Hepatocyte (in vitro differentiated cells): ENCODE measurements at regions not wholly inside any gene's neighbourhood (a gene's known extent, or its start where the extent isn't known, plus 50 kb on each side); places are given as distances from the start of the nearest gene placed in this dataset.

Experiments
- DNase-seq: peaks from one replicate; pipeline ENCODE4 v3.0.0-alpha.2; 2016; ENCODE audit warnings: low spot score
- H2AFZ ChIP-seq: fragments of 200-600 bp; sonication (generic); 2 replicates; pipeline ENCODE4 v1.6.0; 2016; ENCODE audit warnings: antibody characterized with exemption, mild to moderate bottlenecking
- H3K27ac ChIP-seq: fragments of 200-600 bp; sonication (generic); 2 replicates; pipeline ENCODE4 v1.5.1; 2016; ENCODE audit warnings: mild to moderate bottlenecking
- H3K27me3 ChIP-seq: fragments of 200-600 bp; sonication (generic); 2 replicates; pipeline ENCODE4 v1.6.1; 2016
- H3K36me3 ChIP-seq: fragments of 200-600 bp; sonication (generic); replicated peaks from 2 replicates; pipeline ENCODE4 v1.5.1; 2016; ENCODE audit warnings: low read depth; ENCODE audit not compliant: insufficient read depth
- H3K4me1 ChIP-seq: fragments of 200-600 bp; sonication (generic); 2 replicates; pipeline ENCODE4 v1.5.1; 2016; ENCODE audit warnings: mild to moderate bottlenecking, moderate library complexity; ENCODE audit not compliant: insufficient read depth
- H3K4me2 ChIP-seq: fragments of 200-600 bp; sonication (generic); 2 replicates; pipeline ENCODE4 v1.6.0; 2016
- H3K4me3 ChIP-seq: fragments of 200-600 bp; sonication (generic); 2 replicates; pipeline ENCODE4 v1.5.1; 2016; ENCODE audit warnings: mild to moderate bottlenecking
- H3K79me2 ChIP-seq: fragments of 200-600 bp; sonication (generic); 2 replicates; pipeline ENCODE4 v1.6.0; 2017; ENCODE audit warnings: mild to moderate bottlenecking
- H3K9me2 ChIP-seq: fragments of 200-600 bp; sonication (generic); replicated peaks from 2 replicates; pipeline ENCODE4 v1.6.0; 2017; ENCODE audit warnings: mild to moderate bottlenecking; ENCODE audit not compliant: insufficient read depth
- H3K9me3 ChIP-seq: fragments of 200-600 bp; sonication (generic); 2 replicates; pipeline ENCODE4 v1.5.1; 2016; ENCODE audit warnings: low read depth, mild to moderate bottlenecking
- H4K20me1 ChIP-seq: fragments of 200-600 bp; sonication (generic); 2 replicates; pipeline ENCODE4 v1.6.0; 2016; ENCODE audit warnings: mild to moderate bottlenecking; ENCODE audit not compliant: insufficient read depth, poor library complexity, severe bottlenecking
- CTCF ChIP-seq: fragments of 200-600 bp; sonication (generic); IDR thresholded peaks from 2 replicates; pipeline ENCODE4 v1.5.1; 2016; ENCODE audit warnings: antibody characterized with exemption, mild to moderate bottlenecking; ENCODE audit not compliant: poor library complexity
- EZH2 ChIP-seq: fragments of 200-600 bp; sonication (generic); IDR thresholded peaks from 2 replicates; pipeline ENCODE4 v1.6.1; 2016; ENCODE audit warnings: antibody characterized with exemption, mild to moderate bottlenecking, borderline replicate concordance
- EZH2phosphoT487 ChIP-seq: fragments of 200-600 bp; sonication (generic); IDR thresholded peaks from one replicate; pipeline ENCODE4 v1.6.1; 2018; ENCODE audit warnings: antibody characterized with exemption, mild to moderate bottlenecking, low read depth, moderate library complexity; ENCODE audit not compliant: unreplicated experiment, severe bottlenecking
- WGBS: methylation state at CpG from one replicate; pipeline ENCODE4 v1.1.6; 2016; ENCODE audit warnings: low lambda C conversion rate; ENCODE audit errors: missing lambda C conversion rate; 5-methylcytosine and 5-hydroxymethylcytosine counted together

- H2AFZ ChIP-seq = no peak overlapping the region
- no peaks in the 10 kb centered on the region for H3K79me2 ChIP-seq
- H3K36me3 ChIP-seq = no peaks in the 10 kb centered on the region
- no peak overlapping the region for H3K4me2 ChIP-seq
- H3K4me3 ChIP-seq = no peak overlapping the region
- no peaks in the 10 kb centered on the region for H3K9me2 ChIP-seq
- no peak for DNase-seq
- TF ChIP-seq EZH2phosphoT487 = no peak
- no peak for TF ChIP-seq CTCF
- TF ChIP-seq EZH2 = no peak
- no peaks in the 10 kb centered on the region for H3K9me3 ChIP-seq
- 98% methylated on average over 2 of the region's 2 CpGs for WGBS
- no peaks in the 10 kb centered on the region for H3K27me3 ChIP-seq
- no peaks in the 10 kb centered on the region for H3K4me1 ChIP-seq
- no peaks in the 10 kb centered on the region for H4K20me1 ChIP-seq
- H3K27ac ChIP-seq = no peak overlapping the region
Measured at GRCh38 chr22:36079041-36079440, 50.4 kb upstream of the RBFOX2 start.
